Ascending aorta (tissue), 2 donors: ENCODE measurements at regions not wholly inside any gene's neighbourhood (a gene's known extent, or its start where the extent isn't known, plus 50 kb on each side); places are given as distances from the start of the nearest gene placed in this dataset.

Experiments
- DNase-seq, 2 donors: peaks; one replicate each; pipeline ENCODE4 v3.0.0-alpha.2; 2019; ENCODE audit warnings: low spot score in 2 of 2
- H3K27ac ChIP-seq, 2 donors: fragments of 200-600 bp; sonication (generic); one replicate each; pipeline ENCODE4 v1.5.1; 2016 to 2017; ENCODE audit warnings: mild to moderate bottlenecking in 1 of 2
- H3K27me3 ChIP-seq: fragments of 200-600 bp; sonication (generic); one replicate; pipeline ENCODE4 v1.5.1; 2017
- H3K36me3 ChIP-seq, 2 donors: fragments of 200-600 bp; sonication (generic); one replicate each; pipeline ENCODE4 v1.5.1; 2016
- H3K4me1 ChIP-seq, 2 donors: fragments of 200-600 bp; sonication (generic); one replicate each; pipeline ENCODE4 v1.5.1; 2016 to 2017; ENCODE audit warnings: mild to moderate bottlenecking in 1 of 2
- H3K4me3 ChIP-seq, 2 donors: fragments of 200-600 bp; sonication (generic); one replicate each; pipeline ENCODE4 v1.5.1; 2016 to 2017; ENCODE audit warnings: mild to moderate bottlenecking in 1 of 2
- H3K9me3 ChIP-seq, 2 donors: fragments of 200-600 bp; sonication (generic); one replicate each; pipeline ENCODE4 v1.5.1; 2016
- intact Hi-C: fragments of 100-400 bp; cut with DNase I; formaldehyde crosslinking; loops from one replicate; pipeline ENCODE4 v1.15.1; 2023
- TF ChIP-seq, protein P1 (sequence below), 3 experiments: fragments of 200-600 bp in 2 of 3; fragments of 450-650 bp in 1 of 3; sonication (generic) in 2 of 3; IDR thresholded peaks; one replicate each; pipeline ENCODE4 v1.5.1; 2016 to 2019; ENCODE audit warnings: antibody characterized with exemption in 3 of 3, mild to moderate bottlenecking in 1 of 3, moderate library complexity in 1 of 3

DNA sequence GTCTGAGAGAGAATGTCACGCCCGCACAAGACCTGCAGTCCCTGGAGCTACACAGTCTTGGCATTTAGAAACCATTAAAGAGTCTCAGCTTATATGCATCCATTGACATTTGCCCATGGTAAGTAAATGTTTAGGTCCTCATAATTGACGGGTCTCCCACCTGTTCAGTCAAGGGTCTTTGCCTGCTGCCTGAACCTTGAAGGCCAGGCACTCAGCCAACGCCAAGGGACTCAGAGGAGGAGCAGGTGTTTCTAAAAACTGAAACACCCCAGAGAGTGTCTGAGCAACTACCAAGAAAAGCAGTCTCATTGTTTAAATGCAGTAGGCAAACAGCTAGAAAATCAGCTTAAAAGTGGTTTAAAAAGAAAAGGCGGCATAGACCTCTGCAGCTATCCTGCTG is 264.7 kb upstream of the AKR1E2 start:
- H3K27ac ChIP-seq, result no peak overlapping the region

DNA sequence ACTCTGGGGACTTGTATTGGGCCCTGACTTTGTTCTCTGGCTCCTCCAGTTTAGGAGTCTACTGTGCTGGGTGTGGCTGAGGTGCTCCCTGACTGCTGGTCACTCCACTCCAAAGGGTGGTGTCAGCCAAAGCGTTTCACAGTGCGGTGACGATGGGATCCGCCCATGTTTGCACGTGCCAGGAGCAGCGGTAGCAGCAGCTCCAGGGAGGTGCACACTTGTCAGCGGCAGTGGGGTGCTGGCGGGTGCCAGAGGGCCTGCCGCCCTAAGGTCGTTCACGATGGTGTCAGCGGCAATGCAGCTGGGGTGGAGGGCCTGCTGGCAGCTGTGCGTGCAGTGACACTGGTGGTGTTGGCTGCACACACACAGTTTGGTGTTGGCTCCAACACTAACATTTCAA is 268.5 kb upstream of the AKR1E2 start:
- no peak overlapping the region for H3K27ac ChIP-seq
- H3K9me3 ChIP-seq, result peaks cover 0 to 4% of the 10 kb centered on the region in 2 donors
- TF ChIP-seq, protein P1, sequence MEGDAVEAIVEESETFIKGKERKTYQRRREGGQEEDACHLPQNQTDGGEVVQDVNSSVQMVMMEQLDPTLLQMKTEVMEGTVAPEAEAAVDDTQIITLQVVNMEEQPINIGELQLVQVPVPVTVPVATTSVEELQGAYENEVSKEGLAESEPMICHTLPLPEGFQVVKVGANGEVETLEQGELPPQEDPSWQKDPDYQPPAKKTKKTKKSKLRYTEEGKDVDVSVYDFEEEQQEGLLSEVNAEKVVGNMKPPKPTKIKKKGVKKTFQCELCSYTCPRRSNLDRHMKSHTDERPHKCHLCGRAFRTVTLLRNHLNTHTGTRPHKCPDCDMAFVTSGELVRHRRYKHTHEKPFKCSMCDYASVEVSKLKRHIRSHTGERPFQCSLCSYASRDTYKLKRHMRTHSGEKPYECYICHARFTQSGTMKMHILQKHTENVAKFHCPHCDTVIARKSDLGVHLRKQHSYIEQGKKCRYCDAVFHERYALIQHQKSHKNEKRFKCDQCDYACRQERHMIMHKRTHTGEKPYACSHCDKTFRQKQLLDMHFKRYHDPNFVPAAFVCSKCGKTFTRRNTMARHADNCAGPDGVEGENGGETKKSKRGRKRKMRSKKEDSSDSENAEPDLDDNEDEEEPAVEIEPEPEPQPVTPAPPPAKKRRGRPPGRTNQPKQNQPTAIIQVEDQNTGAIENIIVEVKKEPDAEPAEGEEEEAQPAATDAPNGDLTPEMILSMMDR (IDR thresholded peaks at IDR 0.05), result no peak
- no peaks in the 10 kb centered on the region for H3K36me3 ChIP-seq
- H3K27me3 ChIP-seq, result no peaks in the 10 kb centered on the region
- DNase-seq, result no peak
- no peak overlapping the region for H3K4me3 ChIP-seq
- intact Hi-C loops, result no loop called here
- H3K4me1 ChIP-seq, result no peaks in the 10 kb centered on the region

More for the DNA sequence above, 264.7 kb upstream of the AKR1E2 start:
- DNase-seq, result no peak
- H3K36me3 ChIP-seq, result no peaks in the 10 kb centered on the region
- H3K4me3 ChIP-seq, result no peak overlapping the region
- no peaks in the 10 kb centered on the region for H3K27me3 ChIP-seq
- TF ChIP-seq, protein P1 (IDR thresholded peaks at IDR 0.05), result no peak
- H3K9me3 ChIP-seq, result peaks cover 0 to 4% of the 10 kb centered on the region in 2 donors
- H3K4me1 ChIP-seq, result no peaks in the 10 kb centered on the region
- intact Hi-C loops, result no loop called here

DNA sequence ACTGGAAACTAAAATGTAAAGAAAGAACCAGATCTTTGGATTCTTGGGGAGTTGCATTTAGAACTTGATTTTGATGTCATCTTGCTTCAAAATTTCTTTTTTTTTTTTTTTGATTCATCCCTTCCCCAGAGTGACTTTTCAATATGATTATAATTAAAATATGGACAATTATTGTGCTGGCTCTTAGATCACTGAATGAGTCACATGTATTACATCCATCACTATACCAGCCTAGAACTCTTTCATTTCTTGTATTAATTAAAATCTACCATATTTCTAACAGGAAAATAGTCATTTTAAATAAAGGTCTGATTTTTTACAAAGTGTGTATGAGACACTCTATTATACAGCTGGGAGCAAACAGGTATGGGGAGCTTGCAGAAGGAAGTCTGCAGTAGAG is 269.5 kb upstream of the AKR1E2 start:
- intact Hi-C loops, result no loop called here
- H3K4me3 ChIP-seq, result no peak overlapping the region
- H3K4me1 ChIP-seq, result no peaks in the 10 kb centered on the region
- no peaks in the 10 kb centered on the region for H3K36me3 ChIP-seq
- DNase-seq, result no peak
- H3K9me3 ChIP-seq, result peaks cover 0 to 4% of the 10 kb centered on the region in 2 donors
- H3K27me3 ChIP-seq, result no peaks in the 10 kb centered on the region
- TF ChIP-seq, protein P1 (IDR thresholded peaks at IDR 0.05), result no peak
- no peak overlapping the region for H3K27ac ChIP-seq

DNA sequence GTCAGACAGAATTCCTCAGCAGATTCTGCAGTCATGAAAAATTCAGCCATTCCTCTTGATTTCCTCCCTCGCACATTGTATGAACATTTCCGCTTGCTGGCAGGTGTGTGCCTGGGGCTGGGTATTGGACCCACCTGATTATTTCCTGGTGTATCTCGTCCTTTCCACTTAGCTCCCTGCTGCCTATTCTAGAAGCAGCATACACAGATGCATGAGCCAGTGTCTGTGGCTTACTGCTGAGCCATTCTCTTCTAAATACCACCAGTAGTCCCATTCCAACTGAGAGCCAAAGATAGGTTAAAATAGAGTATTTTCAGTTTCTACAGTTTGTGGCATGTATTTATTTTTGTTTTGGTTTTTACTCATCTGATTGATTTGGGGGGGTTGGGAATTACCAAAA is 270.1 kb upstream of the AKR1E2 start:
- Histone ChIP-seq H3K4me3 (no peak overlapping the region), H3K27me3 (no peaks in the 10 kb centered on the region), H3K4me1 (no peaks in the 10 kb centered on the region), H3K36me3 (no peaks in the 10 kb centered on the region), H3K27ac (no peak overlapping the region), H3K9me3 (peaks cover 0 to 4% of the 10 kb centered on the region in 2 donors)
- intact Hi-C loops, result no loop called here
- TF ChIP-seq, protein P1 (IDR thresholded peaks at IDR 0.05), result no peak
- DNase-seq, result no peak

DNA sequence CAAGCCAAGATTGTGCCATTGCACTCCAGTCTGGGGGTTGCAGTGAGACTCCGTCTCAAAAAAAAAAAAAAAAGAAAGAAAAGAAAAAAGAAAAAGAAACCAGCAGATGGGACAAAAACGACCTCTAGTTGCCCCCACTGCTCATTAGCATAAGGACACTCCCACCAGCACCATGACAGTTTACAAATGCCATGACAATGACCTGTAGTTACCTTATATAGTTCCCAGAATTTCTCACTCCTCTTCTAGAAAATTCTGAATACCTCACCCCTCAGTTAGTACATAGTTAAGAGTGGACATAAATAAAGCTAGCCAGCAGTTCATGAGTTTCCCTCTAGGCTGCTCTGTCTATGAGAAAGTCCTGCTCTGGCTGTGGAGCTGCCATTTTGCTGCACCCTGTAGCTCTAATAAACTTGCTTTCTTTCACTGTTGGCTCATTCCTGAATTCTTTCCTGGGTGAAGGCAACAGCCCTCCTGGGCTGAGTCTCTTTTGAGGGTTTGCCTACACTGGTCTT is 276.8 kb upstream of the AKR1E2 start:
- Histone ChIP-seq H3K27ac (no peak overlapping the region), H3K36me3 (no peaks in the 10 kb centered on the region), H3K4me1 (peaks cover 0 to under 1% of the 10 kb centered on the region in 2 donors), H3K27me3 (no peaks in the 10 kb centered on the region), H3K4me3 (no peak overlapping the region), H3K9me3 (no peaks in the 10 kb centered on the region)
- no peak for DNase-seq
- TF ChIP-seq, protein P1 (IDR thresholded peaks at IDR 0.05), result no peak
- intact Hi-C loops, result loop anchor here (10.0 kb wide), 1 partner anchor 614 kb away; no protein-coding TSS in a partner anchor

DNA sequence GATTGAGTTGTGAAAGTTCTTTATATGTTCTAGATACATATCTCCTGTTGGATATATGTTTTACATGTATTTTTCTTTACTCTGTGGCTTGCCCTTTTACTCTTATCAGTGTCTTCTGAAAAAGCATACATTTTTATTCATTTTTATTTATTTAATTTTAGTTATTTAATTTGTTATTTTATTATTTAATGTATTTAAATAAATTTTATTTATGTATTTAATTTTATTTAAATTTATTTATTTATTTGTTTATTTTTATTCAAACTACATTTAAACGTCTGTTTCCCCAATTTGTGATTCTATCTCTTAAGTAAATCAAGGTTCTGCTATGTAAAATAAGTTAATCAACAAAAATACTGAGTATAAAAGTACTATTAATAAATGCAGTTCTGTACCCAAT is 279.1 kb upstream of the AKR1E2 start:
- no peak overlapping the region for H3K4me3 ChIP-seq
- no peaks in the 10 kb centered on the region for H3K27me3 ChIP-seq
- H3K9me3 ChIP-seq, result no peaks in the 10 kb centered on the region
- no peak for DNase-seq
- peaks cover under 1 to 3% of the 10 kb centered on the region in 2 donors for H3K4me1 ChIP-seq
- H3K36me3 ChIP-seq, result no peaks in the 10 kb centered on the region
- intact Hi-C loops, result loop anchor here (10.0 kb wide), 1 partner anchor 612 kb away; no protein-coding TSS in a partner anchor
- TF ChIP-seq, protein P1 (IDR thresholded peaks at IDR 0.05), result no peak
- H3K27ac ChIP-seq, result no peak overlapping the region
